ENCODE measurements at regions not wholly inside any gene's neighbourhood (a gene's known extent, or its start where the extent isn't known, plus 50 kb on each side); places are given as distances from the start of the nearest gene placed in this dataset.

- TF ChIP-seq POLR2A (IDR thresholded peaks at IDR 0.05) (no peak), CTCF (IDR thresholded peaks at IDR 0.05) (no peak)
Observed at GRCh38 chr5:87844449-87844848, 424.2 kb downstream of the TMEM161B start.
